PC-9 (cell line): ENCODE measurements at regions not wholly inside any gene's neighbourhood (a gene's known extent, or its start where the extent isn't known, plus 50 kb on each side); places are given as distances from the start of the nearest gene placed in this dataset.
A peak's percentile ranks its signal among the peaks of the same experiment; 100 is the strongest.

Experiments used
- BruUV-seq: library from RNA; stranded (reverse); fragments of 400-500 nt; replicated peaks from 2 replicates; lab custom pipeline; 2021; lab: Mats Ljungman, UMichigan
- CTCF ChIA-PET: fragments of 300-600 bp; sonication (Branson Sonifier 250); formaldehyde crosslinking; loops from one replicate; lab custom pipeline; 2022; ENCODE audit warnings: antibody characterized with exemption; lab: Charles Lee
- POLR2A ChIA-PET: fragments of 300-600 bp; sonication (Branson Sonifier 250); formaldehyde crosslinking; loops from one replicate; lab custom pipeline; 2022; ENCODE audit warnings: antibody characterized with exemption; ENCODE audit not compliant: unreplicated experiment; lab: Charles Lee
- DNase-seq, 2 experiments: peaks; one replicate each; pipeline versions ENCODE4 v3.0.0 to v3.0.0-alpha.2; 2015 to 2022; ENCODE audit warnings: mixed read lengths in 1 of 2
- H2AFZ ChIP-seq: fragments of 200-600 bp; sonication (generic); 2 replicates; pipeline ENCODE4 v1.8.1; 2017; ENCODE audit warnings: antibody characterized with exemption
- H3F3A ChIP-seq: fragments of 200-600 bp; sonication (generic); 2 replicates; pipeline ENCODE4 v1.8.1; 2017; ENCODE audit warnings: antibody characterized with exemption, mild to moderate bottlenecking, low read depth; ENCODE audit not compliant: insufficient read depth
- H3K27ac ChIP-seq: fragments of 200-600 bp; sonication (generic); 2 replicates; pipeline ENCODE4 v1.6.1; 2016; ENCODE audit warnings: mixed run types
- H3K27me3 ChIP-seq: fragments of 200-600 bp; sonication (generic); 2 replicates; pipeline ENCODE4 v1.6.1; 2016; ENCODE audit warnings: low read depth, mixed run types; ENCODE audit not compliant: insufficient read depth
- H3K36me3 ChIP-seq: fragments of 200-600 bp; sonication (generic); 2 replicates; pipeline ENCODE4 v1.6.1; 2016; ENCODE audit warnings: low read depth, mixed run types
- H3K4me1 ChIP-seq: fragments of 200-600 bp; sonication (generic); replicated peaks from 2 replicates; pipeline ENCODE4 v1.6.1; 2016; ENCODE audit warnings: mixed run types; ENCODE audit not compliant: insufficient read depth
- H3K4me2 ChIP-seq: fragments of 200-600 bp; sonication (generic); 2 replicates; pipeline ENCODE4 v1.6.1; 2017; ENCODE audit warnings: mixed run types
- H3K4me3 ChIP-seq: fragments of 200-600 bp; sonication (generic); 2 replicates; pipeline ENCODE4 v1.6.1; 2016; ENCODE audit warnings: mixed run types
- H3K79me2 ChIP-seq: fragments of 200-600 bp; sonication (generic); 2 replicates; pipeline ENCODE4 v1.6.1; 2017; ENCODE audit warnings: low read depth, mixed run types
- H3K9me2 ChIP-seq: fragments of 200-600 bp; sonication (generic); 2 replicates; pipeline ENCODE4 v1.8.1; 2017; ENCODE audit warnings: mild to moderate bottlenecking; ENCODE audit not compliant: insufficient read depth
- H3K9me3 ChIP-seq: fragments of 200-600 bp; sonication (generic); 2 replicates; pipeline ENCODE4 v1.8.1; 2016; ENCODE audit warnings: low read depth; ENCODE audit not compliant: insufficient read depth
- H4K20me1 ChIP-seq: fragments of 200-600 bp; sonication (generic); 2 replicates; pipeline ENCODE4 v1.8.1; 2017; ENCODE audit not compliant: insufficient read depth
- CTCF ChIP-seq: fragments of 200-600 bp; sonication (generic); conservative IDR thresholded peaks from 2 replicates; pipeline ENCODE4 v1.6.1; 2017; ENCODE audit warnings: mixed run types, antibody characterized with exemption, mild to moderate bottlenecking, moderate library complexity
- EZH2 ChIP-seq: fragments of 200-600 bp; sonication (generic); IDR thresholded peaks from 2 replicates; pipeline ENCODE4 v1.8.0; 2017; ENCODE audit warnings: antibody characterized with exemption, low read depth
- intact Hi-C: fragments of 100-400 bp; cut with micrococcal nuclease; formaldehyde crosslinking; loops from one replicate; pipeline ENCODE4 v1.10.0; 2022; ENCODE audit not compliant: unreplicated experiment

GRCh38 chrX:115929480-115929879 lies 241.1 kb upstream of the AGTR2 start:
- Histone ChIP-seq H3K27me3 (no peaks in the 10 kb centered on the region), H3K9me2 (no peaks in the 10 kb centered on the region), H4K20me1 (no peaks in the 10 kb centered on the region), H2AFZ (no peak overlapping the region), H3K4me3 (no peak overlapping the region), H3K27ac (no peak overlapping the region), H3F3A (no peaks in the 10 kb centered on the region), H3K4me2 (no peak overlapping the region), H3K79me2 (no peaks in the 10 kb centered on the region), H3K36me3 (no peaks in the 10 kb centered on the region), H3K4me1 (no peaks in the 10 kb centered on the region), H3K9me3 (no peaks in the 10 kb centered on the region)
- BruUV-seq: no TSS peak
- POLR2A ChIA-PET: no interaction called here
- TF ChIP-seq CTCF (no peak), EZH2 (no peak)
- intact Hi-C loops: no loop called here
- CTCF ChIA-PET: no interaction called here
- no peak for DNase-seq

- ChIA-PET CTCF (no interaction called here), POLR2A (no interaction called here)
- BruUV-seq: no TSS peak
- no peak for DNase-seq
- Histone ChIP-seq H3K9me2 (no peaks in the 10 kb centered on the region), H3K4me2 (no peak overlapping the region), H3K27me3 (no peaks in the 10 kb centered on the region), H3K4me1 (peaks cover 25% of the 10 kb centered on the region), H3K36me3 (0 out of 2 replicates have a peak, but pooled peaks cover 3% of the 10 kb centered on the region), H3F3A (peaks cover 17% of the 10 kb centered on the region), H4K20me1 (0 out of 2 replicates have a peak, but pooled peaks cover 5% of the 10 kb centered on the region), H3K79me2 (peaks cover 16% of the 10 kb centered on the region), H3K9me3 (no peaks in the 10 kb centered on the region), H3K27ac (no peak overlapping the region), H2AFZ (no peak overlapping the region), H3K4me3 (no peak overlapping the region)
- intact Hi-C loops: no loop called here
- TF ChIP-seq EZH2 (no peak), CTCF (no peak)
Measured at GRCh38 chrX:115936008-115936407, 234.5 kb upstream of the AGTR2 start.

GRCh38 chrX:115939070-115939469 lies 231.5 kb upstream of the AGTR2 start:
- BruUV-seq: no TSS peak
- no peak overlapping the region for H3K27ac ChIP-seq
- CTCF ChIA-PET: interaction anchor here (0.7 kb wide), 1 partner anchor 284 kb away, joined by 3 read pairs; no protein-coding TSS in a partner anchor

More at GRCh38 chrX:115939070-115939469, 231.5 kb upstream of the AGTR2 start:
- H2AFZ ChIP-seq: no peak overlapping the region
- peak overlapping the region; percentile 21; the same call in 1 of the 2 replicates for H3K4me2 ChIP-seq
- peaks cover 17% of the 10 kb centered on the region for H3F3A ChIP-seq
- H3K4me1 ChIP-seq: peaks cover 28% of the 10 kb centered on the region
- H3K36me3 ChIP-seq: 0 out of 2 replicates have a peak, but pooled peaks cover 3% of the 10 kb centered on the region
- 0 out of 2 replicates have a peak, but pooled peaks cover 5% of the 10 kb centered on the region for H4K20me1 ChIP-seq
- H3K79me2 ChIP-seq: peaks cover 16% of the 10 kb centered on the region
- no peak overlapping the region for H3K4me3 ChIP-seq
- no peaks in the 10 kb centered on the region for H3K9me3 ChIP-seq
- POLR2A ChIA-PET: interaction anchor here (0.7 kb wide), 1 partner anchor 612 kb away, joined by 4 read pairs; no protein-coding TSS in a partner anchor
- intact Hi-C loops: no loop called here
- no peak for DNase-seq
- TF ChIP-seq EZH2 (no peak), CTCF (no peak)
- no peaks in the 10 kb centered on the region for H3K27me3 ChIP-seq
- no peaks in the 10 kb centered on the region for H3K9me2 ChIP-seq
